Stimulated activated CD8-positive, alpha-beta memory T cell treated with anti-CD3 and anti-CD28 coated beads, Interleukin-7, amount 100 ng/mL, for 4 hours (primary cell): ENCODE measurements at regions not wholly inside any gene's neighbourhood (a gene's known extent, or its start where the extent isn't known, plus 50 kb on each side); places are given as distances from the start of the nearest gene placed in this dataset.
"Not testable (repeated sequence)": the region's sequence is repeated elsewhere in the genome, so short reads cannot be mapped to it uniquely, and the experiment has no call there.

Experiments
- DNase-seq, 2 donors: peaks; one replicate each; pipeline ENCODE4 v3.0.0-alpha.2; 2020; ENCODE audit warnings: low read depth in 2 of 2

- DNase-seq, result no peak
Observed at GRCh38 chr15:55126111-55126510, 70.6 kb downstream of the RSL24D1 start.

GRCh38 chr15:55124616-55125015, 72.1 kb downstream of the RSL24D1 start:
- no peak for DNase-seq

- no peak for DNase-seq
Observed at GRCh38 chr15:55118344-55118870, 78.3 kb downstream of the RSL24D1 start.

GRCh38 chr15:55116636-55117035, 80.1 kb downstream of the RSL24D1 start:
- no peak for DNase-seq

- DNase-seq, result no peak
Observed at GRCh38 chr15:55113736-55114135, 83.0 kb downstream of the RSL24D1 start.

GRCh38 chr15:55112706-55113105, 84.0 kb downstream of the RSL24D1 start:
- DNase-seq, result no peak

GRCh38 chr15:55110446-55110845, 86.3 kb downstream of the RSL24D1 start:
- DNase-seq, result no peak

GRCh38 chr15:55108858-55109518, 87.8 kb downstream of the RSL24D1 start:
- peak in 1 of 2 donors; percentile 10 for DNase-seq

GRCh38 chr15:55108448-55108847, 88.3 kb downstream of the RSL24D1 start:
- DNase-seq, result no peak

- DNase-seq, result no peak
Observed at GRCh38 chr15:55106155-55106554, 90.6 kb downstream of the RSL24D1 start.

- DNase-seq, result no peak
Observed at GRCh38 chr15:55094136-55094535, 102.6 kb downstream of the RSL24D1 start.

- no peak for DNase-seq
Observed at GRCh38 chr15:55088207-55088606, 108.5 kb downstream of the RSL24D1 start.

GRCh38 chr15:55084673-55085072, 112.1 kb downstream of the RSL24D1 start:
- no peak for DNase-seq

- no peak for DNase-seq
Observed at GRCh38 chr15:55084216-55084615, 112.5 kb downstream of the RSL24D1 start.

- DNase-seq, result not testable (repeated sequence)
Observed at GRCh38 chr15:55077052-55077451, 119.7 kb downstream of the RSL24D1 start.

- no peak for DNase-seq
Observed at GRCh38 chr15:55074431-55074830, 122.3 kb downstream of the RSL24D1 start.

- not testable (repeated sequence) for DNase-seq
Observed at GRCh38 chr15:55063970-55064369, 132.8 kb downstream of the RSL24D1 start.

GRCh38 chr15:55060836-55061235, 135.9 kb downstream of the RSL24D1 start:
- DNase-seq, result no peak

- DNase-seq, result no peak
Observed at GRCh38 chr15:55056500-55056899, 140.2 kb downstream of the RSL24D1 start.

- no peak for DNase-seq
Observed at GRCh38 chr15:55044162-55044561, 152.6 kb downstream of the RSL24D1 start.

- DNase-seq, result no peak
Observed at GRCh38 chr15:55037071-55037470, 159.7 kb downstream of the RSL24D1 start.

- no peak for DNase-seq
Observed at GRCh38 chr15:55035749-55036148, 161.0 kb downstream of the RSL24D1 start.

- DNase-seq, result no peak
Observed at GRCh38 chr15:55033574-55033973, 163.2 kb downstream of the RSL24D1 start.

GRCh38 chr15:55031727-55032126, 165.0 kb downstream of the RSL24D1 start:
- DNase-seq, result no peak
